GM06990 (cell line): ENCODE measurements at regions not wholly inside any gene's neighbourhood (a gene's known extent, or its start where the extent isn't known, plus 50 kb on each side); places are given as distances from the start of the nearest gene placed in this dataset.
"Not testable (repeated sequence)": the region's sequence is repeated elsewhere in the genome, so short reads cannot be mapped to it uniquely, and the experiment has no call there.

Experiments used
- DNase-seq: peaks from one replicate; pipeline ENCODE4 v3.0.0-alpha.2; 2011; ENCODE audit not compliant: insufficient read length; ENCODE audit errors: extremely low read depth
- H3K27me3 ChIP-seq: replicated peaks from 2 replicates; pipeline ENCODE4 v1.6.0; 2011; ENCODE audit warnings: low read length; ENCODE audit not compliant: control insufficient read depth, insufficient read depth
- H3K36me3 ChIP-seq: 2 replicates; pipeline ENCODE4 v1.5.1; 2011; ENCODE audit warnings: low read length; ENCODE audit not compliant: control insufficient read depth, insufficient read depth
- H3K4me3 ChIP-seq: replicated peaks from 2 replicates; pipeline ENCODE4 v1.5.1; 2011; ENCODE audit warnings: low read depth, mild to moderate bottlenecking, control low read depth, low read length
- TF ChIP-seq, protein P1 (sequence below): IDR thresholded peaks from 2 replicates; pipeline ENCODE4 v1.5.1; 2011; ENCODE audit warnings: low read length, control low read depth, mild to moderate bottlenecking, inconsistent platforms; ENCODE audit not compliant: insufficient read depth, poor library complexity, severe bottlenecking

DNA sequence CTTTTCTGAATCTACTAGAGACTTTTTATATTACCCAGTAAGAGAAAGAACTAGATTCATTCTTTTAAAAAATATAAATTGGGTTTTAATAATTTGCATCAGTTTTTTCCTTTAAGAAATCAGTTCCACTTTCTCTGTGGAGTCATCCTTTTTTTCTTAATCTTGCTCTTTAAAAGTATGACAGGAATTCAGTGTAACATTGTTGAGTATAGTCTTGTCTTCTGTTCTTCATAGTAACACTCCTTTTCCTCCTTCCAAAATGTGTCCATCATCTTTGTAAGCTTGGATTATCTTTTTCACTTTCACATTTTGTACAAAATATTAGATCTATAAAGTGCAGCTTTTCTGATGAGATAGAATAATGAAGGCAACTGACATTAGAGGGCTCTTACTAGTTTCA, 135.4 kb downstream of the HAUS1 start:
- TF ChIP-seq, protein P1, sequence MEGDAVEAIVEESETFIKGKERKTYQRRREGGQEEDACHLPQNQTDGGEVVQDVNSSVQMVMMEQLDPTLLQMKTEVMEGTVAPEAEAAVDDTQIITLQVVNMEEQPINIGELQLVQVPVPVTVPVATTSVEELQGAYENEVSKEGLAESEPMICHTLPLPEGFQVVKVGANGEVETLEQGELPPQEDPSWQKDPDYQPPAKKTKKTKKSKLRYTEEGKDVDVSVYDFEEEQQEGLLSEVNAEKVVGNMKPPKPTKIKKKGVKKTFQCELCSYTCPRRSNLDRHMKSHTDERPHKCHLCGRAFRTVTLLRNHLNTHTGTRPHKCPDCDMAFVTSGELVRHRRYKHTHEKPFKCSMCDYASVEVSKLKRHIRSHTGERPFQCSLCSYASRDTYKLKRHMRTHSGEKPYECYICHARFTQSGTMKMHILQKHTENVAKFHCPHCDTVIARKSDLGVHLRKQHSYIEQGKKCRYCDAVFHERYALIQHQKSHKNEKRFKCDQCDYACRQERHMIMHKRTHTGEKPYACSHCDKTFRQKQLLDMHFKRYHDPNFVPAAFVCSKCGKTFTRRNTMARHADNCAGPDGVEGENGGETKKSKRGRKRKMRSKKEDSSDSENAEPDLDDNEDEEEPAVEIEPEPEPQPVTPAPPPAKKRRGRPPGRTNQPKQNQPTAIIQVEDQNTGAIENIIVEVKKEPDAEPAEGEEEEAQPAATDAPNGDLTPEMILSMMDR, result no peak
- H3K27me3 ChIP-seq, result no peaks in the 10 kb centered on the region
- no peaks in the 10 kb centered on the region for H3K36me3 ChIP-seq
- no peak overlapping the region for H3K4me3 ChIP-seq
- DNase-seq, result no peak

DNA sequence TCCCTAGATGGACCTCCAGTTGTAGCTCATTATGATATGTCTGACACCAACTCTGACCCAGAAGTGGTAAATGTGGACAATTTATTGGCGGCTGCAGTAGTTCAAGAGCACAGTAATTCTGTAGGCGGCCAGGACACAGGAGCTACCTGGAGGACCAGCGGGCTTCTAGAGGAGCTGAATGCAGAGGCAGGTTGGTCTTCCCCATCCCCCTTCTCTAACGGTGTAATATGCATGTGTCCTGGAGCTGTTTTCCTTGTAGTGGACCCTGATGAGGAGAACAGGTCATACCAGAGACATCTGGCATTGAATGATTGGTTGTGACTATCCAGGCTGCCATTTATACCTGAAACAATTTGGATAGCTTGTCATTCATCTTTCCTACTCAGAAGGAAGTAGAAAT, 135.8 kb downstream of the HAUS1 start:
- DNase-seq, result no peak
- TF ChIP-seq, protein P1, result no peak
- H3K4me3 ChIP-seq, result no peak overlapping the region
- no peaks in the 10 kb centered on the region for H3K27me3 ChIP-seq
- H3K36me3 ChIP-seq, result no peaks in the 10 kb centered on the region

DNA sequence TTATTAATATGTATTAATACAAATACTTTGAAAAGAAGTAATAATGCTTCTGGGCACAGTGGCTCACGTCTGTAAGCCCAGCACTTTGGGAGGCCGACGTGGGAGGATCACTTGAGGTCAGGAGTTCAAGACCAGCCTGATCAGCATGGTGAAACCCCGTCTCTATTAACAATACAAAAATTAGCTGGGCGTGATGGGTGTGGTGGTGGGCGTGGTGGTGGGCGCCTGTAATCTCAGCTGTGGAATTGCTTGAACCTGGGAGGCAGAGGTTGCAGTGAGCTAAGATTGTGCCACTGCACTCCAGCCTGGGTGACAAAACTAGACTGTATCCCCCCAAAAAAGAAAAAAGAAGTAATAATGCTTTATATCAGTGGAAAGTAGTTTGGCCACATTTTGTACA, 137.2 kb downstream of the HAUS1 start:
- not testable (repeated sequence) for H3K27me3 ChIP-seq, H3K4me3 ChIP-seq, H3K36me3 ChIP-seq, DNase-seq

DNA sequence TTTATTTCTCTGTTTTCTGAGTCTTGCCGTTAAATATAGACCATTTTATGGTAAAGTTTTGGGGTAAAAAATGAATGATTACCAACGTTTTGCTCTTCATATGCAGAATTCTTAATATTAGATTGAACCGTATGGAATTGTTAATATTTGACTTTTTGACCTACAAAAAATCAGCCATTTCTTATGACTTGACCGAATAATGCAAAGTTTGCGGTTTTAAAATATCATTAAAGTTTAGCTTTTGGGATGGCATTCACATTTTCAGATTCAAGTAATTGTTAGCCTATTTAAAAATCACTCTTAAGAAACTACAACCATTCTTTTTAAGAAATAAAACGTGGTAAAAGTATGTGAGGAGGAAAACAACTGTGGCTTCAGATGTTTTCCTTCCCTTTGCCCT, 138.0 kb downstream of the HAUS1 start:
- DNase-seq, result no peak
- Histone ChIP-seq H3K27me3 (no peaks in the 10 kb centered on the region), H3K36me3 (no peaks in the 10 kb centered on the region), H3K4me3 (no peak overlapping the region)
- TF ChIP-seq, protein P1, result no peak

DNA sequence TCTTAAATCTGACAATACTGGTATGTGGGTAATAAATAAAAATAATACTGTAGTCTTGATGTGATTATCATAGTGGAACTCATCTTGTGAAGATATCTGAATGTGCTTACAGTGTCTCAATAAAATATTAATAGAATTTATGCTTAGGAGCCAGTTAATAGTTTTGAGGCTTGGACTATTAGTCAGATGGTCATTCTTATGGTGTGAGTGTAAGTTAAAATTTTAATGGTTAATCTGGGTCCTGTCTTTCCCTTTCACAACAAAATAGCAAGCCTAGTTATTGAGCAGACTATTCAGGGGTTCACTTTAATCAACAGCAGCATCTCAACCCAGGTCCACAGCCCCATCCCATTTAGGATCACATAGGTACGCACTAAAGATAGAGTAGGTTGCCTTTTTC, 138.9 kb downstream of the HAUS1 start:
- no peaks in the 10 kb centered on the region for H3K36me3 ChIP-seq
- H3K4me3 ChIP-seq, result no peak overlapping the region
- no peak for DNase-seq
- TF ChIP-seq, protein P1, result no peak
- no peaks in the 10 kb centered on the region for H3K27me3 ChIP-seq

DNA sequence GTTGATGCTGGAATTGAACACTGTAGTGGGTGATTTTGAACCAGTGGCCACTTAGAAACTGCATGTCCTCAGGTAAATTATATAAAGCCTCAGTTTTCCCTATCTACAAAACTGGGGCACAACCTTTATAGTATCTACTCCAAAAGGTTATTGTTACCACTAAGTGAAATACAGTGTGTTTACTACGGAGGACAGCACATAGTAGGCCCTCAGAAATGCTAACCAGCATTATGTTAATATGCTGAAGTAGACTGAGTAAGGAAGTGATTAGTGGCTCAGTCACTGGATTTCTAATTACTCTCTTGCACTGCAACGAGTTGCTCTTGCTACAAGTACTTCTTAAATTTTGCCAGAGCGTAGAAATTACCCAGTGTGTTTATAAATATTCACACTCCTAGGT, 139.5 kb downstream of the HAUS1 start:
- no peak overlapping the region for H3K4me3 ChIP-seq
- no peaks in the 10 kb centered on the region for H3K27me3 ChIP-seq
- TF ChIP-seq, protein P1, result no peak
- DNase-seq, result no peak
- H3K36me3 ChIP-seq, result no peaks in the 10 kb centered on the region

DNA sequence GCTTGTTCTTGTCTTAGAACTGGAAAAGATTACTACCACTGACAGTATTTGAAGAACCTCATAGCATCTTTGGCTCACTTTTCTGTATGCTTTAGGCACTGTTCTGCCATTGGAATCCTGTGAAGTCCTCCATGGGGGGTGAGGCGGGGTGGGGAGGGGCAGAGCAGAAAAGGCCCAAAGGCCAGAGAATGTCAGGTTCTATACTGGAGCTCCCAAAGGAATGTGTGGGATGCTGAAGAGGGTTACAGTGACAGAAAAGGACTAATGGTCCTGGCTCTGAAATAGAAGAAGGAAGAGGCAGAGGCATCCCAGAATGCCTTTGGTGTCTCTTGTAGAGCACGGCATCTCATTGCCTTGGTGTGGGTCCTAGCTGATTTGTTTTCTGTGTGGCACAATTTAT, 141.9 kb downstream of the HAUS1 start:
- Histone ChIP-seq H3K36me3 (no peaks in the 10 kb centered on the region), H3K4me3 (no peak overlapping the region), H3K27me3 (no peaks in the 10 kb centered on the region)
- DNase-seq, result no peak
- TF ChIP-seq, protein P1, result no peak
